ENCODE measurements at regions not wholly inside any gene's neighbourhood (a gene's known extent, or its start where the extent isn't known, plus 50 kb on each side); places are given as distances from the start of the nearest gene placed in this dataset.

DNA sequence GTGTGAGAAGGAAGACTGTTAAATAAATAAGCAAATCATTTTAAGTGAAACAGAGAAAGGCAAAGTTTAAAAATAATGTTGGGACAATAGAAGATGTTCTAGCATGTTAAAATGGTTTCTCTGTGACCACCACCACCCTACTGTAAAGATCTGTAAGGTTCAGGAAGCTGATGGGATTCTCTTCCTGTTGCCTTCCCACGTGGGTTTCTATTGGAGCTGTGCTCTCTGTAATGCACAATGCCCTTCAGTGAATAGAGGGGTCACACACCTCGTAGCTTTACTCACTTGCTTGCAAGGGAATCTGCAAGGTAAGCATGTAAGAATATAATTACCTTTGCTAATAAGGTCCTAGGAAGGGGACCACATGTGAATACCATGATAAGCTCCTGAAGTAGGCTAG lies 170.5 kb downstream of the CASP12 start:
- Histone ChIP-seq H2BK5ac (ENCODE audit: low read depth, low read length) (no peak overlapping the region), H4K5ac (ENCODE audit: insufficient read length, low read depth, low read length) (no peak overlapping the region), H3K23ac (ENCODE audit: insufficient read length) (no peak overlapping the region), H3K9me3 (ENCODE audit: insufficient read depth in 2 of 2, low read depth in 1 of 2, low read length in 1 of 2) (no peaks in the 10 kb centered on the region), H3K4ac (replicated peaks; ENCODE audit: insufficient read length, low read depth, low read length) (no peak overlapping the region), H3K56ac (replicated peaks; ENCODE audit: insufficient read length, low read depth, low read length) (no peak overlapping the region), H3K18ac (ENCODE audit: extremely low read depth, low read length) (0 out of 2 replicates have a peak overlapping the region, but pooled peaks have one; percentile 13), H2BK20ac (ENCODE audit: low read length) (no peak overlapping the region), H2BK15ac (ENCODE audit: low read length) (no peak overlapping the region), H4K20me1 (replicated peaks in 1 of 2; ENCODE audit: control insufficient read depth in 1 of 2, insufficient read depth in 2 of 2, low read length in 2 of 2) (no peaks in the 10 kb centered on the region), H3K4me1 (replicated peaks in 1 of 4; ENCODE audit: control insufficient read depth in 3 of 4, insufficient read depth in 4 of 4, low read length in 3 of 4) (no peaks in the 10 kb centered on the region), H4K91ac (replicated peaks; ENCODE audit: insufficient read length, low read length) (no peak overlapping the region), H3K27ac (ENCODE audit: low read depth, low read length) (no peak overlapping the region), H3K79me2 (ENCODE audit: control insufficient read depth in 1 of 2, insufficient read depth in 2 of 2, low read length in 2 of 2) (no peaks in the 10 kb centered on the region), H3K79me1 (ENCODE audit: low read depth, low read length) (no peaks in the 10 kb centered on the region), H3K4me3 (ENCODE audit: extremely low read depth in 1 of 4, insufficient read depth in 2 of 4, low read depth in 3 of 4, low read length in 4 of 4) (no peak overlapping the region), H3K36me3 (ENCODE audit: control insufficient read depth in 2 of 4, insufficient read depth in 4 of 4, low read length in 3 of 4) (no peaks in the 10 kb centered on the region), H2BK12ac (ENCODE audit: low read depth, low read length) (no peak overlapping the region; the same call in 1 of the 2 replicates), H3K4me2 (ENCODE audit: insufficient read depth in 1 of 2, low read depth in 2 of 2, low read length in 2 of 2) (no peak overlapping the region), H2AK5ac (ENCODE audit: low read depth, low read length) (no peak overlapping the region), H3K27me3 (replicated peaks in 1 of 4; ENCODE audit: control insufficient read depth in 3 of 4, extremely low read depth in 1 of 4, insufficient read depth in 3 of 4, low read length in 3 of 4) (no peaks in the 10 kb centered on the region), H2BK120ac (replicated peaks; ENCODE audit: low read depth, low read length) (no peak overlapping the region), H2AFZ (ENCODE audit: low read length) (peak overlapping the region; percentile 40; the same call in 1 of the 2 replicates), H3K14ac (ENCODE audit: insufficient read length) (no peak overlapping the region), H4K8ac (ENCODE audit: extremely low read depth, insufficient read depth, low read length) (no peak overlapping the region), H3K23me2 (ENCODE audit: low read depth, low read length) (no peaks in the 10 kb centered on the region), H3K9ac (replicated peaks in 1 of 4; ENCODE audit: extremely low read depth in 1 of 4, low read depth in 3 of 4, low read length in 3 of 4) (no peak overlapping the region)
- ChIA-PET POLR2A (ENCODE audit: partially characterized antibody) (no interaction called here), CTCF (ENCODE audit: partially characterized antibody) (interaction anchor here (0.5 kb wide), 2 partner anchors 142 to 1920 kb away, joined by 3 read pairs; no protein-coding TSS in a partner anchor)
- FAIRE-seq, result no peak
- DNase-seq (ENCODE audit: low read depth in 1 of 2, low spot score in 2 of 2), result no peak
- 71% methylated on average over 2 of the region's 2 CpGs; no CpG with 5 or more reads in 1 of the 2 experiments for WGBS, 2 experiments (ENCODE audit: extremely low coverage in 1 of 2, insufficient coverage in 1 of 2, insufficient read length in 1 of 2, insufficient replicate concordance in 2 of 2, low coverage in 1 of 2, low lambda C conversion rate in 2 of 2, missing lambda C conversion rate in 1 of 2)
- TF ChIP-seq GABPA (IDR thresholded peaks at IDR 0.05; ENCODE audit: borderline replicate concordance, insufficient read depth, low read length), result no peak
- no peak for TF ChIP-seq RFX5 (IDR thresholded peaks at IDR 0.05; ENCODE audit: borderline replicate concordance, low read depth, low read length)
- TF ChIP-seq KDM1A (IDR thresholded peaks at IDR 0.05; ENCODE audit: borderline replicate concordance, low read length), result no peak
- no peak for TF ChIP-seq HDAC2 (IDR thresholded peaks at IDR 0.05; ENCODE audit: borderline replicate concordance in 1 of 2, low read depth in 2 of 2, low read length in 2 of 2)
- no peak for TF ChIP-seq TBP (IDR thresholded peaks at IDR 0.05; ENCODE audit: low read depth, low read length)
- TF ChIP-seq EGR1 (IDR thresholded peaks at IDR 0.05; ENCODE audit: borderline replicate concordance, low read depth, low read length), result no peak
- no peak for TF ChIP-seq KDM5A (IDR thresholded peaks at IDR 0.05; ENCODE audit: low read length)
- TF ChIP-seq SUZ12 (IDR thresholded peaks at IDR 0.05; ENCODE audit: low read length), result no peak
- TF ChIP-seq RXRA (IDR thresholded peaks at IDR 0.05; ENCODE audit: insufficient read depth, low read depth, low read length), result no peak
- no peak for TF ChIP-seq TAF7 (optimal IDR thresholded peaks at IDR 0.05; ENCODE audit: borderline replicate concordance, low read depth, low read length)
- TF ChIP-seq CTBP2 (IDR thresholded peaks at IDR 0.05; ENCODE audit: borderline replicate concordance, insufficient read depth, insufficient read length, low read length), result no peak

All from H1 (cell line).